Liver (tissue), 8 donors: ENCODE measurements at regions not wholly inside any gene's neighbourhood (a gene's known extent, or its start where the extent isn't known, plus 50 kb on each side); places are given as distances from the start of the nearest gene placed in this dataset.

Experiments used
- DNase-seq: peaks from one replicate; pipeline ENCODE4 v3.0.0-alpha.2; 2017; ENCODE audit warnings: low spot score
- H3K27ac ChIP-seq, 2 donors: one replicate each; pipeline ENCODE4 v1.7.0; 2013; ENCODE audit warnings: inconsistent platforms in 2 of 2, low read length in 2 of 2, control low read depth in 1 of 2, low read depth in 1 of 2, mild to moderate bottlenecking in 1 of 2
- H3K27me3 ChIP-seq, 4 donors: one replicate each; pipeline versions ENCODE4 v1.6.1 to v1.7.0; 2013; ENCODE audit warnings: low read length in 3 of 4, inconsistent platforms in 1 of 4, mild to moderate bottlenecking in 1 of 4, moderate library complexity in 1 of 4; ENCODE audit not compliant: control insufficient read depth in 4 of 4, insufficient read depth in 4 of 4
- H3K36me3 ChIP-seq, 4 donors: one replicate each; pipeline versions ENCODE4 v1.6.1 to v1.7.0; 2013; ENCODE audit warnings: low read length in 3 of 4, mild to moderate bottlenecking in 3 of 4, low read depth in 1 of 4, moderate library complexity in 1 of 4; ENCODE audit not compliant: control insufficient read depth in 4 of 4, insufficient read depth in 3 of 4
- H3K4me1 ChIP-seq, 4 donors: one replicate each; pipeline versions ENCODE4 v1.6.1 to v1.7.0; 2013; ENCODE audit warnings: low read length in 3 of 4, mild to moderate bottlenecking in 3 of 4, moderate library complexity in 1 of 4; ENCODE audit not compliant: control insufficient read depth in 4 of 4, insufficient read depth in 4 of 4
- H3K4me3 ChIP-seq, 3 donors: one replicate each; pipeline versions ENCODE4 v1.6.1 to v1.7.0; 2013; ENCODE audit warnings: low read length in 3 of 3, control low read depth in 1 of 3, low read depth in 1 of 3, mild to moderate bottlenecking in 1 of 3
- H3K9ac ChIP-seq, 2 donors: one replicate each; pipeline ENCODE4 v1.7.0; 2013; ENCODE audit warnings: low read length in 2 of 2, mild to moderate bottlenecking in 2 of 2, moderate library complexity in 2 of 2, control low read depth in 1 of 2, low read depth in 1 of 2
- H3K9me3 ChIP-seq, 4 donors: one replicate each; pipeline versions ENCODE4 v1.6.1 to v1.7.0; 2013; ENCODE audit warnings: low read length in 3 of 4; ENCODE audit not compliant: control insufficient read depth in 4 of 4
- ATF3 ChIP-seq: IDR thresholded peaks from 2 replicates; pipeline ENCODE4 v1.6.1; 2016; ENCODE audit warnings: antibody characterized with exemption
- CTCF ChIP-seq: fragments of 150-350 bp; IDR thresholded peaks from 2 replicates; pipeline ENCODE4 v1.5.1; 2017; ENCODE audit warnings: improper control_type of control experiment, low read depth, low read length; ENCODE audit not compliant: missing input control
- EGR1 ChIP-seq, 2 donors: IDR thresholded peaks; 2 replicates each; pipeline ENCODE4 v1.6.1; 2016 to 2018; ENCODE audit warnings: antibody characterized with exemption in 2 of 2, low read depth in 2 of 2
- FOXA1 ChIP-seq: IDR thresholded peaks from 2 replicates; pipeline ENCODE4 v1.6.1; 2016; ENCODE audit warnings: antibody characterized with exemption
- FOXA2 ChIP-seq: IDR thresholded peaks from 2 replicates; pipeline ENCODE4 v1.6.1; 2016; ENCODE audit warnings: antibody characterized with exemption
- GABPA ChIP-seq, 2 donors: IDR thresholded peaks in 1 of 2; conservative IDR thresholded peaks in 1 of 2; 2 replicates each; pipeline ENCODE4 v1.6.1; 2016; ENCODE audit warnings: antibody characterized with exemption in 2 of 2, mild to moderate bottlenecking in 1 of 2, moderate library complexity in 1 of 2
- HNF4A ChIP-seq, 2 donors: conservative IDR thresholded peaks; 2 replicates each; pipeline ENCODE4 v1.6.1; 2016; ENCODE audit warnings: antibody characterized with exemption in 2 of 2, mild to moderate bottlenecking in 2 of 2
- HNF4G ChIP-seq: IDR thresholded peaks from 2 replicates; pipeline ENCODE4 v1.6.1; 2016; ENCODE audit warnings: antibody characterized with exemption
- JUND ChIP-seq, 2 donors: IDR thresholded peaks; 2 replicates each; pipeline ENCODE4 v1.6.1; 2016; ENCODE audit warnings: antibody characterized with exemption in 2 of 2
- MAX ChIP-seq: IDR thresholded peaks from 2 replicates; pipeline ENCODE4 v1.6.1; 2016; ENCODE audit warnings: antibody characterized with exemption
- NR2F2 ChIP-seq: IDR thresholded peaks from 2 replicates; pipeline ENCODE4 v1.6.1; 2016; ENCODE audit warnings: antibody characterized with exemption
- RAD21 ChIP-seq, 2 donors: IDR thresholded peaks; 2 replicates each; pipeline ENCODE4 v1.6.1; 2016; ENCODE audit warnings: antibody characterized with exemption in 2 of 2, mild to moderate bottlenecking in 2 of 2
- REST ChIP-seq: IDR thresholded peaks from 2 replicates; pipeline ENCODE4 v1.6.1; 2016; ENCODE audit warnings: antibody characterized with exemption, mild to moderate bottlenecking
- RXRA ChIP-seq, 2 donors: IDR thresholded peaks; 2 replicates each; pipeline ENCODE4 v1.6.1; 2017 to 2018; ENCODE audit warnings: antibody characterized with exemption in 2 of 2, mild to moderate bottlenecking in 1 of 2
- SP1 ChIP-seq: IDR thresholded peaks from 2 replicates; pipeline ENCODE4 v1.6.1; 2018; ENCODE audit warnings: antibody characterized with exemption, mild to moderate bottlenecking
- TAF1 ChIP-seq: conservative IDR thresholded peaks from 2 replicates; pipeline ENCODE4 v1.6.1; 2016; ENCODE audit warnings: antibody characterized with exemption, mild to moderate bottlenecking
- YY1 ChIP-seq: IDR thresholded peaks from 2 replicates; pipeline ENCODE4 v1.6.1; 2016; ENCODE audit warnings: antibody characterized with exemption, mild to moderate bottlenecking
- ZBTB33 ChIP-seq: IDR thresholded peaks from 2 replicates; pipeline ENCODE4 v1.6.1; 2016; ENCODE audit warnings: antibody characterized with exemption
- WGBS: extraction: QIAGEN DNeasy Blood & Tissue Kit; methylation state at CpG from one replicate; pipeline ENCODE4 v1.1.7; 2013; 5-methylcytosine and 5-hydroxymethylcytosine counted together
- donor health status: healthy.
- donor health status: healthy.
- donor health status: healthy.
- donor health status: healthy.
- donor health status: healthy.

GRCh38 chr14:54138024-54138353 is 181.4 kb upstream of the BMP4 start:
- Histone ChIP-seq H3K36me3 (no peaks in the 10 kb centered on the region), H3K4me1 (peaks cover 0 to 18% (median 9%) of the 10 kb centered on the region in 4 donors), H3K27me3 (no peaks in the 10 kb centered on the region), H3K9ac (no peak overlapping the region), H3K27ac (no peak overlapping the region), H3K9me3 (no peaks in the 10 kb centered on the region), H3K4me3 (no peak overlapping the region)
- no peak for TF ChIP-seq JUND (IDR thresholded peaks at IDR 0.05)
- TF ChIP-seq GABPA (IDR thresholded peaks at IDR 0.05 in 1 of 2, conservative IDR thresholded peaks at IDR 0.05 in 1 of 2) = no peak
- no peak for TF ChIP-seq FOXA1
- TF ChIP-seq RAD21 (IDR thresholded peaks at IDR 0.05) = no peak
- TF ChIP-seq FOXA2 = no peak
- TF ChIP-seq ATF3 = no peak
- no peak for TF ChIP-seq YY1
- TF ChIP-seq TAF1 = no peak
- TF ChIP-seq EGR1 (IDR thresholded peaks at IDR 0.05; ENCODE audit: low read depth in 2 of 2) = no peak
- TF ChIP-seq NR2F2 = no peak
- TF ChIP-seq HNF4G = no peak
- TF ChIP-seq SP1 = no peak
- no peak for DNase-seq
- 55% methylated on average over 1 of the region's 1 CpG for WGBS

GRCh38 chr14:54138354-54139038 is 181.9 kb upstream of the BMP4 start:
- WGBS = 48% methylated on average over 2 of the region's 2 CpGs
- no peak for TF ChIP-seq TAF1
- peak; percentile 69 to 71 for TF ChIP-seq JUND (IDR thresholded peaks at IDR 0.05)
- TF ChIP-seq HNF4G = peak; percentile 76
- TF ChIP-seq CTCF = no peak
- TF ChIP-seq NR2F2 = peak; percentile 92
- TF ChIP-seq REST = no peak
- peak; percentile 94 to 95 for TF ChIP-seq HNF4A (conservative IDR thresholded peaks at IDR 0.05)
- no peak for TF ChIP-seq FOXA1
- peak; percentile 76 for TF ChIP-seq MAX
- TF ChIP-seq FOXA2 = peak; percentile 44
- peak; percentile 88 for TF ChIP-seq SP1
- peak; percentile 35 to 52 for TF ChIP-seq RAD21 (IDR thresholded peaks at IDR 0.05)
- peak; percentile 65 for TF ChIP-seq ZBTB33
- peak; percentile 63 for TF ChIP-seq YY1
- TF ChIP-seq RXRA (IDR thresholded peaks at IDR 0.05) = peak; percentile 86 to 90
- Histone ChIP-seq H3K9me3 (no peaks in the 10 kb centered on the region), H3K27ac (no peak overlapping the region), H3K27me3 (no peaks in the 10 kb centered on the region), H3K36me3 (no peaks in the 10 kb centered on the region), H3K4me3 (no peak overlapping the region), H3K4me1 (peaks cover 0 to 18% (median 9%) of the 10 kb centered on the region in 4 donors), H3K9ac (no peak overlapping the region)
- DNase-seq = no peak
